ENCODE measurements at regions not wholly inside any gene's neighbourhood (a gene's known extent, or its start where the extent isn't known, plus 50 kb on each side); places are given as distances from the start of the nearest gene placed in this dataset.

DNA sequence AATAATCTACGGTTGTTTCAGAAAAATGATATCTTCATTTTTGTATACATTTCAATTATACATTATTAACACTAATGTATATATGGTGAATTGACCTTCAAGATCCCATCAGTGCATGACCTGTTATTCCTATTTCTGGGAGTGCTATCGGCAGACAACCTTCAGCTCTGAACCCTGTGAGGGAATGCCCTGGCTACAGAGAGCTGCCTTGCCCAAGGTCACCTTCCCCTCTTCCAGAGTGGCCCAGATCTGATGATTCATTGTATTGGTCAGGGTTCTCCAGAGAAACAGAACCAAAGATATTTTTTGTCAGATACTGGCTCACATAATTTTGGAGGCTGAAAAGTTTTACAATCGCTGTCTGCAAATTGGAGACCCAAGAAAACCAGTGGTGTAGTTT lies 235.5 kb downstream of the ZNF92 start:
- Histone ChIP-seq H2BK15ac (ENCODE audit: low read length) (no peak overlapping the region), H4K91ac (replicated peaks; ENCODE audit: insufficient read length, low read length) (no peak overlapping the region), H4K20me1 (replicated peaks in 1 of 2; ENCODE audit: control insufficient read depth in 1 of 2, insufficient read depth in 2 of 2, low read length in 2 of 2) (no peaks in the 10 kb centered on the region), H3K14ac (ENCODE audit: insufficient read length) (no peak overlapping the region), H3K9me3 (ENCODE audit: insufficient read depth in 2 of 2, low read depth in 1 of 2, low read length in 1 of 2) (no peaks in the 10 kb centered on the region), H3K4ac (replicated peaks; ENCODE audit: insufficient read length, low read depth, low read length) (no peak overlapping the region), H3K27me3 (replicated peaks in 1 of 4; ENCODE audit: control insufficient read depth in 3 of 4, extremely low read depth in 1 of 4, insufficient read depth in 3 of 4, low read length in 3 of 4) (no peaks in the 10 kb centered on the region), H4K5ac (ENCODE audit: insufficient read length, low read depth, low read length) (no peak overlapping the region), H2AK5ac (ENCODE audit: low read depth, low read length) (no peak overlapping the region), H3K9ac (replicated peaks in 1 of 4; ENCODE audit: extremely low read depth in 1 of 4, low read depth in 3 of 4, low read length in 3 of 4) (no peak overlapping the region), H2BK5ac (ENCODE audit: low read depth, low read length) (no peak overlapping the region), H3K23me2 (ENCODE audit: low read depth, low read length) (no peaks in the 10 kb centered on the region), H3K4me3 (ENCODE audit: extremely low read depth in 1 of 4, insufficient read depth in 2 of 4, low read depth in 3 of 4, low read length in 4 of 4) (no peak overlapping the region), H3K27ac (ENCODE audit: low read depth, low read length) (no peak overlapping the region), H2BK12ac (ENCODE audit: low read depth, low read length) (no peak overlapping the region), H2BK120ac (replicated peaks; ENCODE audit: low read depth, low read length) (no peak overlapping the region), H2AFZ (ENCODE audit: low read length) (no peak overlapping the region), H3K18ac (ENCODE audit: extremely low read depth, low read length) (no peak overlapping the region), H3K4me1 (replicated peaks in 1 of 4; ENCODE audit: control insufficient read depth in 3 of 4, insufficient read depth in 4 of 4, low read length in 3 of 4) (no peaks in the 10 kb centered on the region; a peak in 1 of 7 replicates), H3K56ac (replicated peaks; ENCODE audit: insufficient read length, low read depth, low read length) (no peak overlapping the region), H3K23ac (ENCODE audit: insufficient read length) (no peak overlapping the region), H4K8ac (ENCODE audit: extremely low read depth, insufficient read depth, low read length) (no peak overlapping the region), H3K79me2 (ENCODE audit: control insufficient read depth in 1 of 2, insufficient read depth in 2 of 2, low read length in 2 of 2) (no peaks in the 10 kb centered on the region), H3K4me2 (ENCODE audit: insufficient read depth in 1 of 2, low read depth in 2 of 2, low read length in 2 of 2) (no peak overlapping the region), H3K36me3 (ENCODE audit: control insufficient read depth in 2 of 4, insufficient read depth in 4 of 4, low read length in 3 of 4) (no peaks in the 10 kb centered on the region), H2BK20ac (ENCODE audit: low read length) (no peak overlapping the region), H3K79me1 (ENCODE audit: low read depth, low read length) (no peaks in the 10 kb centered on the region)
- ChIA-PET CTCF (ENCODE audit: partially characterized antibody) (no interaction called here), POLR2A (ENCODE audit: partially characterized antibody) (no interaction called here)
- TF ChIP-seq SIN3A (conservative IDR thresholded peaks at IDR 0.05 in 1 of 2, IDR thresholded peaks at IDR 0.05 in 1 of 2; ENCODE audit: low read depth in 1 of 2, low read length in 2 of 2), result no peak
- no peak for TF ChIP-seq TAF1 (IDR thresholded peaks at IDR 0.05; ENCODE audit: low read depth, low read length)
- no peak for TF ChIP-seq CEBPB (IDR thresholded peaks at IDR 0.05; ENCODE audit: low read depth, low read length)
- no peak for TF ChIP-seq CREB1 (IDR thresholded peaks at IDR 0.05)
- TF ChIP-seq, protein P1, sequence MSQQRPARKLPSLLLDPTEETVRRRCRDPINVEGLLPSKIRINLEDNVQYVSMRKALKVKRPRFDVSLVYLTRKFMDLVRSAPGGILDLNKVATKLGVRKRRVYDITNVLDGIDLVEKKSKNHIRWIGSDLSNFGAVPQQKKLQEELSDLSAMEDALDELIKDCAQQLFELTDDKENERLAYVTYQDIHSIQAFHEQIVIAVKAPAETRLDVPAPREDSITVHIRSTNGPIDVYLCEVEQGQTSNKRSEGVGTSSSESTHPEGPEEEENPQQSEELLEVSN (IDR thresholded peaks at IDR 0.05), result no peak
- TF ChIP-seq SRF (IDR thresholded peaks at IDR 0.05; ENCODE audit: low read depth, low read length), result no peak
- TF ChIP-seq SP1 (IDR thresholded peaks at IDR 0.05; ENCODE audit: low read depth, low read length), result no peak
- TF ChIP-seq GTF2F1 (IDR thresholded peaks at IDR 0.05; ENCODE audit: borderline replicate concordance, low read depth, low read length), result no peak
- no peak for DNase-seq (ENCODE audit: low read depth in 1 of 2, low spot score in 2 of 2)
- FAIRE-seq, result no peak
- 88% methylated on average over 3 of the region's 3 CpGs; no CpG with 5 or more reads in 1 of the 2 experiments for WGBS, 2 experiments (ENCODE audit: extremely low coverage in 1 of 2, insufficient coverage in 1 of 2, insufficient read length in 1 of 2, insufficient replicate concordance in 2 of 2, low coverage in 1 of 2, low lambda C conversion rate in 2 of 2, missing lambda C conversion rate in 1 of 2)

Data from H1 (cell line).